GM12878 (cell line): ENCODE measurements at regions not wholly inside any gene's neighbourhood (a gene's known extent, or its start where the extent isn't known, plus 50 kb on each side); places are given as distances from the start of the nearest gene placed in this dataset.
A peak's percentile ranks its signal among the peaks of the same experiment; 100 is the strongest.

Source experiments
- ATAC-seq: fragments of 200-7000 bp; cut with Tn5 transposase; 3 replicates; pipeline ENCODE4 v1.9.1; 2020; ENCODE audit warnings: mild to moderate bottlenecking, moderate library complexity
- BruUV-seq: library from RNA; stranded (reverse); fragments of 400-500 nt; replicated peaks from 2 replicates; lab custom pipeline; 2021; lab: Mats Ljungman, UMichigan
- CTCF ChIA-PET: fragments of 300-600 bp; sonication (Branson Sonifier 250); formaldehyde crosslinking; extraction: SDS; loops from one replicate; lab custom pipeline; 2021; ENCODE audit warnings: inconsistent platforms; lab: Yijun Ruan, JAX
- POLR2A ChIA-PET: fragments of 350-600 bp; formaldehyde crosslinking; extraction: SDS; loops from one replicate; lab custom pipeline; 2021; ENCODE audit warnings: inconsistent platforms; lab: Charles Lee
- RAD21 ChIA-PET: fragments of 300-600 bp; sonication (Branson Sonifier 250); formaldehyde crosslinking; loops from one replicate; lab custom pipeline; 2023; ENCODE audit warnings: antibody characterized with exemption; ENCODE audit not compliant: unreplicated experiment; lab: Charles Lee
- SMC1A ChIA-PET: fragments of 300-600 bp; sonication (Branson Sonifier 250); formaldehyde crosslinking; loops from one replicate; lab custom pipeline; 2023; ENCODE audit not compliant: unreplicated experiment, uncharacterized antibody; lab: Charles Lee
- DNase-seq: peaks from one replicate; pipeline ENCODE4 v3.0.0-alpha.2; 2011; ENCODE audit warnings: low read depth, low spot score
- FAIRE-seq: peaks from 3 replicates; lab custom pipeline; 2011; peaks lifted over from hg19 to GRCh38; lab: Jason Lieb, UNC
- H2AFZ ChIP-seq: 2 replicates; pipeline ENCODE4 v1.6.0; 2011; ENCODE audit warnings: low read depth, low read length, control low read depth; ENCODE audit not compliant: control insufficient read depth
- H3K27ac ChIP-seq: 2 replicates; pipeline ENCODE4 v1.5.1; 2011; ENCODE audit warnings: control low read depth; ENCODE audit not compliant: control insufficient read depth, insufficient read depth
- H3K27me3 ChIP-seq, 2 experiments: replicated peaks in 1 of 2; 2 replicates each; pipeline versions ENCODE4 v1.6.0 to v1.6.1; 2011; ENCODE audit warnings: low read length in 1 of 2; ENCODE audit not compliant: control insufficient read depth in 2 of 2, insufficient read depth in 2 of 2
- H3K36me3 ChIP-seq, 2 experiments: 2 replicates each; pipeline ENCODE4 v1.5.1; 2011; ENCODE audit warnings: low read length in 1 of 2; ENCODE audit not compliant: control insufficient read depth in 2 of 2, insufficient read depth in 2 of 2
- H3K4me1 ChIP-seq: 2 replicates; pipeline ENCODE4 v1.6.1; 2011; ENCODE audit warnings: mild to moderate bottlenecking, low read length, moderate library complexity, mixed read lengths; ENCODE audit not compliant: control insufficient read depth, insufficient read depth
- H3K4me2 ChIP-seq: 2 replicates; pipeline ENCODE4 v1.6.0; 2011; ENCODE audit warnings: control low read depth; ENCODE audit not compliant: control insufficient read depth, insufficient read depth
- H3K4me3 ChIP-seq: fragments of 200-600 bp; sonication (generic); 2 replicates; pipeline ENCODE4 v1.5.1; 2016
- H3K79me2 ChIP-seq: 2 replicates; pipeline ENCODE4 v1.6.0; 2011; ENCODE audit warnings: low read length; ENCODE audit not compliant: control insufficient read depth, insufficient read depth
- H3K9ac ChIP-seq: 2 replicates; pipeline ENCODE4 v1.8.0; 2011; ENCODE audit warnings: low read length, control low read depth, mixed read lengths; ENCODE audit not compliant: control insufficient read depth, insufficient read depth
- H3K9me3 ChIP-seq: replicated peaks from 3 replicates; pipeline ENCODE4 v1.5.1; 2011; ENCODE audit warnings: mild to moderate bottlenecking, low read length; ENCODE audit not compliant: control insufficient read depth, insufficient read depth
- H4K20me1 ChIP-seq: 2 replicates; pipeline ENCODE4 v1.6.0; 2011; ENCODE audit not compliant: control insufficient read depth, insufficient read depth
- CEBPZ ChIP-seq: fragments of 150-350 bp; IDR thresholded peaks from 2 replicates; pipeline ENCODE4 v1.6.1; 2016; ENCODE audit warnings: low read depth, low read length
- CHD1 ChIP-seq: IDR thresholded peaks from 2 replicates; pipeline ENCODE4 v1.6.1; 2012; ENCODE audit warnings: low read depth, low read length, improper control_type of control experiment
- EGR1 ChIP-seq, 2 experiments: IDR thresholded peaks; 1 replicate in 1 of 2; 2 replicates in 1 of 2; pipeline ENCODE4 v1.6.1; 2011 to 2012; ENCODE audit warnings: low read depth in 2 of 2, low read length in 2 of 2, borderline replicate concordance in 1 of 2, mild to moderate bottlenecking in 1 of 2, moderate library complexity in 1 of 2
- ETV6 ChIP-seq, 2 experiments: fragments of 450-650 bp in 1 of 2; IDR thresholded peaks in 1 of 2; conservative IDR thresholded peaks in 1 of 2; 2 replicates each; pipeline ENCODE4 v1.6.1; 2014; ENCODE audit warnings: antibody characterized with exemption in 1 of 2, borderline replicate concordance in 1 of 2, low read depth in 1 of 2, mild to moderate bottlenecking in 1 of 2, moderate library complexity in 1 of 2
- HDGF ChIP-seq: fragments of 450-650 bp; IDR thresholded peaks from 2 replicates; pipeline ENCODE4 v1.6.1; 2016; ENCODE audit warnings: antibody characterized with exemption
- PAX5 ChIP-seq: IDR thresholded peaks from 2 replicates; pipeline ENCODE4 v1.6.1; 2011; ENCODE audit warnings: low read depth, low read length, borderline replicate concordance
- PAX8 ChIP-seq: fragments of 450-650 bp; IDR thresholded peaks from 2 replicates; pipeline ENCODE4 v1.6.1; 2017; ENCODE audit warnings: mild to moderate bottlenecking, moderate library complexity
- POLR2A ChIP-seq: IDR thresholded peaks from 2 replicates; pipeline ENCODE4 v1.6.1; 2011; ENCODE audit warnings: low read depth, mild to moderate bottlenecking, low read length
- SMC3 ChIP-seq: IDR thresholded peaks from 2 replicates; pipeline ENCODE4 v1.6.1; 2011; ENCODE audit warnings: low read length, improper control_type of control experiment, borderline replicate concordance
- STAT1 ChIP-seq: fragments of 450-650 bp; conservative IDR thresholded peaks from 2 replicates; pipeline ENCODE4 v1.6.1; 2014; ENCODE audit warnings: antibody characterized with exemption, mild to moderate bottlenecking
- STAT3 ChIP-seq: IDR thresholded peaks from 2 replicates; pipeline ENCODE4 v1.6.1; 2011; ENCODE audit warnings: low read depth, low read length, improper control_type of control experiment
- TCF3 ChIP-seq: IDR thresholded peaks from 2 replicates; pipeline ENCODE4 v1.6.1; 2012; ENCODE audit warnings: low read depth, mild to moderate bottlenecking, low read length, borderline replicate concordance; ENCODE audit not compliant: insufficient read depth
- TCF7 ChIP-seq: IDR thresholded peaks from 2 replicates; pipeline ENCODE4 v1.6.1; 2014; ENCODE audit warnings: antibody characterized with exemption, borderline replicate concordance
- WRNIP1 ChIP-seq: IDR thresholded peaks from 2 replicates; pipeline ENCODE4 v1.6.1; 2011; ENCODE audit warnings: low read depth, low read length, improper control_type of control experiment, borderline replicate concordance
- WGBS: methylation state at CpG from one replicate; pipeline ENCODE4 v1.1.6; 2016; ENCODE audit warnings: low lambda C conversion rate; ENCODE audit not compliant: insufficient replicate concordance, insufficient coverage; ENCODE audit errors: missing lambda C conversion rate; 5-methylcytosine and 5-hydroxymethylcytosine counted together
- in situ Hi-C: fragments of 300-500 bp; cut with MboI; formaldehyde crosslinking; loops from 9 replicates; pipeline ENCODE4 v1.14.3; 2018; ENCODE audit warnings: mixed read lengths
- intact Hi-C: fragments of 100-400 bp; cut with micrococcal nuclease; formaldehyde crosslinking; loops from one replicate; pipeline ENCODE4 v1.14.2; 2022; ENCODE audit not compliant: unreplicated experiment
- TF ChIP-seq, protein P1 (sequence below): fragments of 450-650 bp; IDR thresholded peaks from 2 replicates; pipeline ENCODE4 v1.6.1; 2018; ENCODE audit warnings: borderline replicate concordance, mild to moderate bottlenecking; ENCODE audit not compliant: partially characterized antibody
- TF ChIP-seq, protein P2 (sequence below), 3 experiments: IDR thresholded peaks in 2 of 3; conservative IDR thresholded peaks in 1 of 3; 2 replicates each; pipeline ENCODE4 v1.5.1; 2011; ENCODE audit warnings: low read depth in 3 of 3, low read length in 3 of 3, mild to moderate bottlenecking in 3 of 3, control low read depth in 2 of 3, moderate library complexity in 2 of 3, inconsistent platforms in 1 of 3, mixed read lengths in 1 of 3; ENCODE audit not compliant: control insufficient read depth in 2 of 3, insufficient read depth in 1 of 3; ENCODE audit errors: extremely low read depth in 1 of 3

GRCh38 chr2:146927080-146927711, 917.6 kb upstream of the ACVR2A start:
- no peak overlapping the region for H2AFZ ChIP-seq
- ChIA-PET CTCF (interaction anchor here (0.8 to 1.7 kb wide), 19 partner anchors 9 to 983 kb away, joined by 3 to 23 read pairs (median 5); no protein-coding TSS in a partner anchor), RAD21 (interaction anchor here (0.6 to 2.9 kb wide), 19 partner anchors 9 to 985 kb away, joined by 3 to 30 read pairs (median 4); no protein-coding TSS in a partner anchor), POLR2A (interaction anchor here (1.0 kb wide), 1 partner anchor 14 kb away, joined by 3 read pairs; no protein-coding TSS in a partner anchor), SMC1A (interaction anchor here (0.6 to 2.6 kb wide), 23 partner anchors 9 to 985 kb away, joined by 3 to 21 read pairs (median 4); no protein-coding TSS in a partner anchor)
- ATAC-seq, result peak; percentile 86
- no peaks in the 10 kb centered on the region for H3K9me3 ChIP-seq
- no peaks in the 10 kb centered on the region for H3K27me3 ChIP-seq
- no TSS peak for BruUV-seq
- H3K4me1 ChIP-seq, result no peaks in the 10 kb centered on the region
- no peak overlapping the region for H3K4me2 ChIP-seq
- no peaks in the 10 kb centered on the region for H3K36me3 ChIP-seq
- intact Hi-C loops, result loop anchor here (2.0 to 10.0 kb wide), 4 partner anchors 115 to 984 kb away; no protein-coding TSS in a partner anchor
- FAIRE-seq, result peak; percentile 41
- 0% methylated on average over 3 of the region's 3 CpGs for WGBS
- no peak overlapping the region for H3K27ac ChIP-seq
- no peak for DNase-seq
- H3K9ac ChIP-seq, result no peak overlapping the region
- in situ Hi-C loops, result loop anchor here (10.0 kb wide), 1 partner anchor 988 kb away; no protein-coding TSS in a partner anchor
- no peaks in the 10 kb centered on the region for H4K20me1 ChIP-seq
- H3K79me2 ChIP-seq, result no peaks in the 10 kb centered on the region
- no peak overlapping the region for H3K4me3 ChIP-seq
- TF ChIP-seq PAX8, result no peak
- TF ChIP-seq CHD1, result no peak
- TF ChIP-seq, protein P1, sequence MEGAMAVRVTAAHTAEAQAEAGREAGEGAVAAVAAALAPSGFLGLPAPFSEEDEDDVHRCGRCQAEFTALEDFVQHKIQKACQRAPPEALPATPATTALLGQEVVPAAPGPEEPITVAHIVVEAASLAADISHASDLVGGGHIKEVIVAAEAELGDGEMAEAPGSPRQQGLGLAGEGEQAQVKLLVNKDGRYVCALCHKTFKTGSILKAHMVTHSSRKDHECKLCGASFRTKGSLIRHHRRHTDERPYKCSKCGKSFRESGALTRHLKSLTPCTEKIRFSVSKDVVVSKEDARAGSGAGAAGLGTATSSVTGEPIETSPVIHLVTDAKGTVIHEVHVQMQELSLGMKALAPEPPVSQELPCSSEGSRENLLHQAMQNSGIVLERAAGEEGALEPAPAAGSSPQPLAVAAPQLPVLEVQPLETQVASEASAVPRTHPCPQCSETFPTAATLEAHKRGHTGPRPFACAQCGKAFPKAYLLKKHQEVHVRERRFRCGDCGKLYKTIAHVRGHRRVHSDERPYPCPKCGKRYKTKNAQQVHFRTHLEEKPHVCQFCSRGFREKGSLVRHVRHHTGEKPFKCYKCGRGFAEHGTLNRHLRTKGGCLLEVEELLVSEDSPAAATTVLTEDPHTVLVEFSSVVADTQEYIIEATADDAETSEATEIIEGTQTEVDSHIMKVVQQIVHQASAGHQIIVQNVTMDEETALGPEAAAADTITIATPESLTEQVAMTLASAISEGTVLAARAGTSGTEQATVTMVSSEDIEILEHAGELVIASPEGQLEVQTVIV, result no peak
- TF ChIP-seq STAT1, result no peak
- no peak for TF ChIP-seq CEBPZ
- no peak for TF ChIP-seq ETV6 (conservative IDR thresholded peaks at IDR 0.05 in 1 of 2, IDR thresholded peaks at IDR 0.05 in 1 of 2; ENCODE audit: borderline replicate concordance in 1 of 2, low read depth in 1 of 2)
- no peak for TF ChIP-seq PAX5
- TF ChIP-seq SMC3, result peak; percentile 56; the same call in 1 of the 2 replicates
- no peak for TF ChIP-seq EGR1 (IDR thresholded peaks at IDR 0.05; ENCODE audit: borderline replicate concordance in 1 of 2, low read depth in 2 of 2, low read length in 2 of 2)
- no peak for TF ChIP-seq TCF7
- TF ChIP-seq HDGF, result no peak
- TF ChIP-seq STAT3, result no peak
- no peak for TF ChIP-seq TCF3
- no peak for TF ChIP-seq POLR2A
- TF ChIP-seq, protein P2, sequence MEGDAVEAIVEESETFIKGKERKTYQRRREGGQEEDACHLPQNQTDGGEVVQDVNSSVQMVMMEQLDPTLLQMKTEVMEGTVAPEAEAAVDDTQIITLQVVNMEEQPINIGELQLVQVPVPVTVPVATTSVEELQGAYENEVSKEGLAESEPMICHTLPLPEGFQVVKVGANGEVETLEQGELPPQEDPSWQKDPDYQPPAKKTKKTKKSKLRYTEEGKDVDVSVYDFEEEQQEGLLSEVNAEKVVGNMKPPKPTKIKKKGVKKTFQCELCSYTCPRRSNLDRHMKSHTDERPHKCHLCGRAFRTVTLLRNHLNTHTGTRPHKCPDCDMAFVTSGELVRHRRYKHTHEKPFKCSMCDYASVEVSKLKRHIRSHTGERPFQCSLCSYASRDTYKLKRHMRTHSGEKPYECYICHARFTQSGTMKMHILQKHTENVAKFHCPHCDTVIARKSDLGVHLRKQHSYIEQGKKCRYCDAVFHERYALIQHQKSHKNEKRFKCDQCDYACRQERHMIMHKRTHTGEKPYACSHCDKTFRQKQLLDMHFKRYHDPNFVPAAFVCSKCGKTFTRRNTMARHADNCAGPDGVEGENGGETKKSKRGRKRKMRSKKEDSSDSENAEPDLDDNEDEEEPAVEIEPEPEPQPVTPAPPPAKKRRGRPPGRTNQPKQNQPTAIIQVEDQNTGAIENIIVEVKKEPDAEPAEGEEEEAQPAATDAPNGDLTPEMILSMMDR (IDR thresholded peaks at IDR 0.05 in 2 of 3, conservative IDR thresholded peaks at IDR 0.05 in 1 of 3; ENCODE audit: control insufficient read depth in 2 of 3, extremely low read depth in 1 of 3, insufficient read depth in 1 of 3, low read depth in 3 of 3, low read length in 3 of 3), result peak; percentile 33 to 71 (median 57); a peak in 5 of 6 replicates
- no peak for TF ChIP-seq WRNIP1
